ENCODE measurements at regions not wholly inside any gene's neighbourhood (a gene's known extent, or its start where the extent isn't known, plus 50 kb on each side); places are given as distances from the start of the nearest gene placed in this dataset.

- TF ChIP-seq USF2 (IDR thresholded peaks at IDR 0.05; ENCODE audit: low read length) (no peak), EZH2 (IDR thresholded peaks at IDR 0.05; ENCODE audit: low read depth, low read length, severe bottlenecking) (no peak), RNF2 (IDR thresholded peaks at IDR 0.05; ENCODE audit: borderline replicate concordance, low read depth, low read length, missing control alignments, poor library complexity, severe bottlenecking) (no peak), TAF1 (IDR thresholded peaks at IDR 0.05; ENCODE audit: low read depth, low read length) (no peak), CHD7 (IDR thresholded peaks at IDR 0.05; ENCODE audit: insufficient replicate concordance, low read length) (no peak), CTCF (IDR thresholded peaks at IDR 0.05; ENCODE audit: control extremely low read depth in 1 of 3, insufficient read depth in 1 of 3, low read depth in 1 of 3, low read length in 3 of 3) (no peak)
Measured at GRCh38 chr3:104566054-104566453, 800.7 kb upstream of the ALCAM start.
